Activated CD4-positive, alpha-beta T cell treated with anti-CD3 and anti-CD28 coated beads for 36 hours (primary cell): ENCODE measurements at regions not wholly inside any gene's neighbourhood (a gene's known extent, or its start where the extent isn't known, plus 50 kb on each side); places are given as distances from the start of the nearest gene placed in this dataset.

Source experiments
- ATAC-seq: fragments of 200-7000 bp; cut with Tn5 transposase; one replicate; pipeline ENCODE4 v1.10.0; 2021; ENCODE audit warnings: mild to moderate bottlenecking, moderate library complexity
- CTCF ChIA-PET: fragments of 350-600 bp; sonication (Branson Sonifier 250); formaldehyde crosslinking; loops from one replicate; lab custom pipeline; 2021; ENCODE audit warnings: antibody characterized with exemption; lab: Charles Lee
- POLR2A ChIA-PET: fragments of 350-600 bp; sonication (Branson Sonifier 250); formaldehyde crosslinking; loops from one replicate; lab custom pipeline; 2021; ENCODE audit warnings: antibody characterized with exemption, inconsistent platforms; lab: Charles Lee
- DNase-seq: peaks from one replicate; pipeline ENCODE4 v3.0.0-alpha.2; 2020
- H3K27ac Mint-ChIP-seq: one replicate; pipeline ENCODE4 v1.8.0; 2021; ENCODE audit warnings: mixed read lengths
- H3K27me3 Mint-ChIP-seq: one replicate; pipeline ENCODE4 v1.8.0; 2021; ENCODE audit warnings: mixed read lengths
- H3K36me3 Mint-ChIP-seq: one replicate; pipeline ENCODE4 v1.8.0; 2021; ENCODE audit warnings: low read depth, mixed read lengths
- H3K4me1 Mint-ChIP-seq: one replicate; pipeline ENCODE4 v1.8.0; 2021; ENCODE audit warnings: mixed read lengths
- H3K4me3 Mint-ChIP-seq: one replicate; pipeline ENCODE4 v1.8.0; 2021; ENCODE audit warnings: mild to moderate bottlenecking, moderate library complexity, mixed read lengths
- H3K9me3 Mint-ChIP-seq: one replicate; pipeline ENCODE4 v1.8.0; 2021; ENCODE audit warnings: low read depth, mixed read lengths
- intact Hi-C, 2 experiments: fragments of 100-400 bp; cut with DNase I in 1 of 2; cut with micrococcal nuclease in 1 of 2; formaldehyde crosslinking; loops; one replicate each; pipeline versions ENCODE4 v1.14.2 to v1.15.1; 2022 to 2024; cut with DNase I, micrococcal nuclease

- DNase-seq (peak; percentile 88), ATAC-seq (peak; percentile 82)
- intact Hi-C loops = loop anchor here (1.0 to 2.0 kb wide), 16 partner anchors 17 to 483 kb away; partner anchors contain the start of genes ARF6 (in 1 of the 2), DMAC2L (in 1 of the 2), L2HGDH (in 1 of the 2) and SOS2 (in 1 of the 2)
- H3K27ac Mint-ChIP-seq = peak overlapping the region; percentile 99
- ChIA-PET CTCF (interaction anchor here (0.6 to 2.8 kb wide), 40 partner anchors 9 to 494 kb away, joined by 3 to 29 read pairs (median 5); partner anchors contain the start of genes MAP4K5 and NEMF), POLR2A (interaction anchor here (0.6 to 4.5 kb wide), 32 partner anchors 11 to 1808 kb away, joined by 3 to 113 read pairs (median 7); partner anchors contain the start of genes ARF6, DMAC2L, L2HGDH and NEMF)
- H3K36me3 Mint-ChIP-seq = peaks cover 45% of the 10 kb centered on the region
- H3K4me3 Mint-ChIP-seq = peak overlapping the region; percentile 75
- peaks cover 66% of the 10 kb centered on the region for H3K4me1 Mint-ChIP-seq
- peaks cover 4% of the 10 kb centered on the region for H3K9me3 Mint-ChIP-seq
- no peaks in the 10 kb centered on the region for H3K27me3 Mint-ChIP-seq
Measured at GRCh38 chr14:50038398-50039119, 77.8 kb downstream of the VCPKMT start.

GRCh38 chr14:50039120-50039517 is 77.3 kb downstream of the VCPKMT start:
- peaks cover 66% of the 10 kb centered on the region for H3K4me1 Mint-ChIP-seq
- no peaks in the 10 kb centered on the region for H3K27me3 Mint-ChIP-seq
- no peak for DNase-seq
- peaks cover 39% of the 10 kb centered on the region for H3K36me3 Mint-ChIP-seq
- intact Hi-C loops = loop anchor here (2.0 kb wide), 3 partner anchors 58 to 274 kb away; partner anchors contain the start of genes DMAC2L (in 1 of the 2) and L2HGDH (in 1 of the 2)
- ChIA-PET CTCF (interaction anchor here (0.6 to 2.8 kb wide), 33 partner anchors 21 to 493 kb away, joined by 3 to 29 read pairs (median 6); partner anchors contain the start of genes MAP4K5 and NEMF), POLR2A (interaction anchor here (0.8 to 4.5 kb wide), 29 partner anchors 11 to 1808 kb away, joined by 3 to 113 read pairs (median 9); partner anchors contain the start of genes ARF6, DMAC2L, L2HGDH and NEMF)
- H3K9me3 Mint-ChIP-seq = peaks cover 4% of the 10 kb centered on the region
- H3K4me3 Mint-ChIP-seq = peak overlapping the region; percentile 75
- no peak for ATAC-seq
- peak overlapping the region; percentile 99 for H3K27ac Mint-ChIP-seq

DNA sequence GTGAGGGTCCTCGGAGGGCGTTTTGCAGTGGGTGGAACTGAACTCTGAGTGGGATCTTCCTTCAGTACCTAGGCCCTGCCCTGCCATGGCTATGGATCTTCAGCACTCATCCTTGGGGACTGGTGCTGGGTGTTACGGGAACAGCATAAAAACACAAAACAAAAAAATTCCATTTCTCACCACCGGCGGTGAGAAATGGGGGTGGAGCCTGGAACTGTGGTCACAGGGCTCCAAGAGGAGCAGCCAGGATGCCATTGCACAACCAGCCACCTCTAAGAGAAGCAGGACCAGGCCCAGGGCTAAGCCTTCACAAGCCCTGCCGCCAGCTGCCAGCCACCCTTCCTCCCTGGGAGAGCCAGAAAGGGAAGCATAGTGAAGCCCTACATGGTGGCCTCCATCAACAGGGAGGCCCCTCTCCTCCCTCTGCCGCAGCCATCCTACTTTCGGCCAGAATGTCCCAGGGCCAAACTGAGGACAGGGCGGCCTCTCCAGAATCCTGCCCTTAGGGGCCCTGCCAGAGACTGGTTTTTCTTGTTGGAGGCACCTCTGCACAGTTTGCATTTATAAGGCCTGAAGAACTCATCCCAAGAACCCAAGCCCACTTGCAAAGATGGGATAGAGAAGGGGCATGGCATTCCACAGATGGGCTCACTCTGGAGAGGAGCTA is 76.5 kb downstream of the VCPKMT start:
- Mint-ChIP-seq H3K4me3 (peak overlapping the region; percentile 75), H3K27ac (peak overlapping the region; percentile 99), H3K9me3 (peaks cover 4% of the 10 kb centered on the region), H3K27me3 (no peaks in the 10 kb centered on the region), H3K4me1 (peaks cover 70% of the 10 kb centered on the region), H3K36me3 (peaks cover 38% of the 10 kb centered on the region)
- intact Hi-C loops = loop anchor here (2.0 kb wide), 3 partner anchors 57 to 273 kb away; partner anchors contain the start of genes DMAC2L (in 1 of the 2) and L2HGDH (in 1 of the 2)
- DNase-seq = peak; percentile 50
- no peak for ATAC-seq
- POLR2A ChIA-PET = interaction anchor here (0.6 to 4.5 kb wide), 9 partner anchors 15 to 181 kb away, joined by 3 to 65 read pairs (median 10); no protein-coding TSS in a partner anchor
- CTCF ChIA-PET = interaction anchor here (0.6 to 2.8 kb wide), 13 partner anchors 23 to 177 kb away, joined by 3 to 29 read pairs (median 5); no protein-coding TSS in a partner anchor

DNA sequence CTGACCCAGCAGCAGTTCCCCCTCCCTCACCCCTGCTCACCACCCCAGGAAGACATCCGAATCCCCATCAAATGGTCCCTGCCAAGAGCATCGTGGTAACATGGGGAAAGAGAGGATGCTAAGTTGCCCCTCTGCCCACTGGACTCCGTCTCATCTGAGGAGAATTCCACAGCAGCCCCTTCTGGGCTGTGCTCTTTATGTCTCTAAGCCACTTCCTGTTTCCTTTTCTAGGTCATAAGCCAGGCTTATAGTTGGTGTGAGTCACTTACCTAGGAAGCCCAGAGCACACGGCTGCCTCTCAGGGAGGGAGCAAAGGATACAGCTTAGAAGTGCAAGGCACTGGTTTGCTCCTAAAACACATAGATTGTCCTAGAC is 76.0 kb downstream of the VCPKMT start:
- Mint-ChIP-seq H3K27ac (peak overlapping the region; percentile 99), H3K4me1 (peaks cover 74% of the 10 kb centered on the region), H3K36me3 (peaks cover 40% of the 10 kb centered on the region), H3K27me3 (no peaks in the 10 kb centered on the region), H3K4me3 (peak overlapping the region; percentile 75), H3K9me3 (peaks cover 5% of the 10 kb centered on the region)
- intact Hi-C loops = no loop called here
- DNase-seq (peak; percentile 65), ATAC-seq (peak; percentile 45)
- ChIA-PET CTCF (interaction anchor here (0.7 to 1.5 kb wide), 8 partner anchors 37 to 178 kb away, joined by 3 to 6 read pairs (median 4); no protein-coding TSS in a partner anchor), POLR2A (interaction anchor here (0.6 to 4.5 kb wide), 6 partner anchors 16 to 182 kb away, joined by 3 to 65 read pairs (median 6); no protein-coding TSS in a partner anchor)

- ATAC-seq = no peak
- ChIA-PET POLR2A (interaction anchor here (1.0 to 4.5 kb wide), 5 partner anchors 19 to 183 kb away, joined by 3 to 65 read pairs (median 10); no protein-coding TSS in a partner anchor), CTCF (interaction anchor here (0.5 to 1.5 kb wide), 9 partner anchors 38 to 179 kb away, joined by 3 to 6 read pairs (median 4); no protein-coding TSS in a partner anchor)
- Mint-ChIP-seq H3K27me3 (no peaks in the 10 kb centered on the region), H3K9me3 (peaks cover 11% of the 10 kb centered on the region), H3K27ac (peak overlapping the region; percentile 99), H3K4me1 (peaks cover 80% of the 10 kb centered on the region), H3K36me3 (peaks cover 45% of the 10 kb centered on the region), H3K4me3 (peak overlapping the region; percentile 75)
- intact Hi-C loops = no loop called here
- no peak for DNase-seq
Measured at GRCh38 chr14:50040895-50041465, 75.4 kb downstream of the VCPKMT start.

GRCh38 chr14:50041980-50042379 is 74.4 kb downstream of the VCPKMT start:
- H3K4me3 Mint-ChIP-seq = no peak overlapping the region
- POLR2A ChIA-PET = interaction anchor here (1.8 kb wide), 1 partner anchor 20 kb away, joined by 13 read pairs; no protein-coding TSS in a partner anchor
- ATAC-seq (no peak), DNase-seq (no peak)
- peak overlapping the region; percentile 22 for H3K27ac Mint-ChIP-seq
- H3K36me3 Mint-ChIP-seq = peaks cover 43% of the 10 kb centered on the region
- H3K9me3 Mint-ChIP-seq = peaks cover 13% of the 10 kb centered on the region
- H3K4me1 Mint-ChIP-seq = peaks cover 81% of the 10 kb centered on the region
- CTCF ChIA-PET = no interaction called here
- intact Hi-C loops = no loop called here
- H3K27me3 Mint-ChIP-seq = no peaks in the 10 kb centered on the region

GRCh38 chr14:50044042-50044651 is 72.2 kb downstream of the VCPKMT start:
- Mint-ChIP-seq H3K9me3 (peaks cover 9% of the 10 kb centered on the region), H3K27ac (peak overlapping the region; percentile 94), H3K36me3 (peaks cover 25% of the 10 kb centered on the region), H3K4me1 (peaks cover 65% of the 10 kb centered on the region), H3K27me3 (no peaks in the 10 kb centered on the region), H3K4me3 (peak overlapping the region; percentile 31)
- DNase-seq (peak; percentile 33), ATAC-seq (peak; percentile 24)
- POLR2A ChIA-PET = interaction anchor here (0.6 to 1.4 kb wide), 4 partner anchors 16 to 39 kb away, joined by 3 to 7 read pairs (median 4); no protein-coding TSS in a partner anchor
- intact Hi-C loops = no loop called here
- CTCF ChIA-PET = interaction anchor here (1.0 to 2.6 kb wide), 5 partner anchors 16 to 183 kb away, joined by 3 to 13 read pairs (median 5); no protein-coding TSS in a partner anchor

DNA sequence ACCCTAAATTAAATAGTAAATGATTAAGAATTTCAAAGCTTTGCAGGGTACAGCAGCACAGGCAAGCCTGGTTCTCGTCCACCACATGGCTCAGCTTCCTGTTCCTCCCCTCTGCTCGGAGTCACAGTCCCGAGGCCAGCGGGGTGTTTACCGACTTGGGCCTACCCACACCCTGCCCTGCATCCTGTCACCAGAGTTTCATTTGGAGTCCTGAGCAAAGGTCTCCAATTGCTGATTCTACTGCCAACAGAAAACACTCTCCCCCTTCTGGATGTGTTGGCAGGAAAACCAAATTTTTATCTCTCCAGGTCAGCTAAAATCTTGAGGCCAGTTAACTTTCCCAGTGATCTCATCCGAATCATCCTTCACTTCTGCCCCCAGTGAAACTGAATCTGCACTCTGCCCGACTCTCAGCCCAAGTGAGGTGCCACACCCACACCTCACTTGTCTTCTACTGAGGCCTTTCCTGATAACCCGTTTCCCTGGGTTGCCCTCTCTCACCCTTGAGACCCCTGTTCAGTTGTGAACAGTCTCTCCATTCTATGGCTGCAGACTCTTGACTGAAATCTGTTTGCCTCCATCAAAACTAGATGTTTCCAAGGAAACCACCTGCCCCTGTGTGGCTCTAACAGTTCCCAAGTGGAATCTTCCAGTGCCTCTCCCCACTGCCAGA is 71.2 kb downstream of the VCPKMT start:
- peaks cover 9% of the 10 kb centered on the region for H3K9me3 Mint-ChIP-seq
- peak overlapping the region; percentile 3 for H3K4me3 Mint-ChIP-seq
- DNase-seq (peak; percentile 83), ATAC-seq (peak; percentile 79)
- H3K36me3 Mint-ChIP-seq = peaks cover 28% of the 10 kb centered on the region
- H3K27me3 Mint-ChIP-seq = no peaks in the 10 kb centered on the region
- H3K27ac Mint-ChIP-seq = peak overlapping the region; percentile 91
- intact Hi-C loops = loop anchor here in 1 of 2 experiments (1.0 kb wide), 1 partner anchor 16 kb away; no protein-coding TSS in a partner anchor
- peaks cover 55% of the 10 kb centered on the region for H3K4me1 Mint-ChIP-seq
- CTCF ChIA-PET = interaction anchor here (0.5 to 2.6 kb wide), 8 partner anchors 15 to 268 kb away, joined by 3 to 13 read pairs (median 4); no protein-coding TSS in a partner anchor
- POLR2A ChIA-PET = interaction anchor here (0.6 to 1.4 kb wide), 5 partner anchors 15 to 38 kb away, joined by 3 to 7 read pairs (median 4); no protein-coding TSS in a partner anchor

GRCh38 chr14:50045837-50046236 is 70.5 kb downstream of the VCPKMT start:
- ATAC-seq (no peak), DNase-seq (no peak)
- POLR2A ChIA-PET = interaction anchor here (0.9 to 1.4 kb wide), 2 partner anchors 15 to 16 kb away, joined by 4 read pairs; no protein-coding TSS in a partner anchor
- Mint-ChIP-seq H3K4me3 (no peak overlapping the region), H3K9me3 (peaks cover 9% of the 10 kb centered on the region), H3K27ac (peak overlapping the region; percentile 91), H3K27me3 (no peaks in the 10 kb centered on the region), H3K4me1 (peaks cover 48% of the 10 kb centered on the region), H3K36me3 (peaks cover 30% of the 10 kb centered on the region)
- intact Hi-C loops = loop anchor here in 1 of 2 experiments (1.0 kb wide), 1 partner anchor 15 kb away; no protein-coding TSS in a partner anchor
- CTCF ChIA-PET = interaction anchor here (0.7 to 2.6 kb wide), 3 partner anchors 14 to 269 kb away, joined by 4 to 13 read pairs (median 8); no protein-coding TSS in a partner anchor
